ENCODE measurements at regions not wholly inside any gene's neighbourhood (a gene's known extent, or its start where the extent isn't known, plus 50 kb on each side); places are given as distances from the start of the nearest gene placed in this dataset.

- DNase-seq (ENCODE audit: low spot score): no peak
Observed at GRCh38 chr6:99219788-99220187, 129.7 kb downstream of the FAXC start.

- DNase-seq (ENCODE audit: low spot score): no peak
Observed at GRCh38 chr6:99216959-99217358, 132.5 kb downstream of the FAXC start.

GRCh38 chr6:99195986-99196655 lies 153.4 kb downstream of the FAXC start:
- no peak for DNase-seq (ENCODE audit: low spot score)

- DNase-seq (ENCODE audit: low spot score): no peak
Observed at GRCh38 chr6:99192561-99192960, 156.9 kb downstream of the FAXC start.

- DNase-seq (ENCODE audit: low spot score): no peak
Observed at GRCh38 chr6:99189823-99190721, 159.4 kb downstream of the FAXC start.

GRCh38 chr6:99187429-99187828 lies 162.0 kb downstream of the FAXC start:
- no peak for DNase-seq (ENCODE audit: low spot score)

- DNase-seq (ENCODE audit: low spot score): no peak
Observed at GRCh38 chr6:99186417-99186816, 163.1 kb downstream of the FAXC start.

GRCh38 chr6:99185525-99185924 lies 163.9 kb downstream of the FAXC start:
- no peak for DNase-seq (ENCODE audit: low spot score)

- no peak for DNase-seq (ENCODE audit: low spot score)
Observed at GRCh38 chr6:99184696-99185095, 164.8 kb downstream of the FAXC start.

- no peak for DNase-seq (ENCODE audit: low spot score)
Observed at GRCh38 chr6:99183066-99183465, 166.4 kb downstream of the FAXC start.

GRCh38 chr6:99181174-99181573 lies 168.3 kb downstream of the FAXC start:
- DNase-seq (ENCODE audit: low spot score): no peak

GRCh38 chr6:99178168-99178567 lies 171.3 kb downstream of the FAXC start:
- DNase-seq (ENCODE audit: low spot score): no peak

GRCh38 chr6:99177736-99178135 lies 171.7 kb downstream of the FAXC start:
- no peak for DNase-seq (ENCODE audit: low spot score)

GRCh38 chr6:99165838-99166237 lies 183.6 kb downstream of the FAXC start:
- no peak for DNase-seq (ENCODE audit: low spot score)

GRCh38 chr6:99152347-99152643 lies 197.2 kb downstream of the FAXC start:
- no peak for DNase-seq (ENCODE audit: low spot score)

- DNase-seq (ENCODE audit: low spot score): peak; percentile 8
Observed at GRCh38 chr6:99151634-99152346, 197.7 kb downstream of the FAXC start.

- no peak for DNase-seq (ENCODE audit: low spot score)
Observed at GRCh38 chr6:99148761-99149160, 200.7 kb downstream of the FAXC start.

GRCh38 chr6:99148111-99148510 lies 200.4 kb upstream of the FBXL4 start:
- no peak for DNase-seq (ENCODE audit: low spot score)

- no peak for DNase-seq (ENCODE audit: low spot score)
Observed at GRCh38 chr6:99147206-99147605, 199.5 kb upstream of the FBXL4 start.

GRCh38 chr6:99146711-99147110 lies 199.0 kb upstream of the FBXL4 start:
- no peak for DNase-seq (ENCODE audit: low spot score)

GRCh38 chr6:99145738-99146137 lies 198.0 kb upstream of the FBXL4 start:
- no peak for DNase-seq (ENCODE audit: low spot score)

- DNase-seq (ENCODE audit: low spot score): no peak
Observed at GRCh38 chr6:99143108-99143861, 195.5 kb upstream of the FBXL4 start.
